Cardiac fibroblast (primary cell): ENCODE measurements at regions not wholly inside any gene's neighbourhood (a gene's known extent, or its start where the extent isn't known, plus 50 kb on each side); places are given as distances from the start of the nearest gene placed in this dataset.
"Not testable (repeated sequence)": the region's sequence is repeated elsewhere in the genome, so short reads cannot be mapped to it uniquely, and the experiment has no call there.

Source experiments
- DNase-seq, 2 donors: peaks; one replicate each; pipeline versions ENCODE4 v3.0.0 to v3.0.0-alpha.2; 2010; ENCODE audit warnings: low read depth in 2 of 2
- H3K4me3 ChIP-seq, 2 donors: replicated peaks in 1 of 2; 1 replicate in 1 of 2; 2 replicates in 1 of 2; pipeline ENCODE4 v1.5.1; 2011; ENCODE audit warnings: low read depth in 2 of 2, low read length in 2 of 2, mild to moderate bottlenecking in 2 of 2, moderate library complexity in 1 of 2
- CTCF ChIP-seq: IDR thresholded peaks from one replicate; pipeline ENCODE4 v1.5.1; 2011; ENCODE audit warnings: low read depth, mild to moderate bottlenecking, low read length, inconsistent platforms

GRCh38 chr7:103244865-103245264, 52.4 kb upstream of the PMPCB start:
- DNase-seq, H3K4me3 ChIP-seq: not testable (repeated sequence)

- TF ChIP-seq CTCF = no peak
- H3K4me3 ChIP-seq = no peak overlapping the region
- peak in 1 of 2 donors; percentile 1 for DNase-seq
Observed at GRCh38 chr7:103240806-103241205, 56.4 kb upstream of the PMPCB start.

GRCh38 chr7:103235824-103236223, 61.4 kb upstream of the PMPCB start:
- not testable (repeated sequence) for H3K4me3 ChIP-seq, DNase-seq

- not testable (repeated sequence) for DNase-seq, H3K4me3 ChIP-seq
Observed at GRCh38 chr7:103234877-103235276, 62.4 kb upstream of the PMPCB start.

GRCh38 chr7:103227787-103228186, 69.4 kb upstream of the PMPCB start:
- not testable (repeated sequence) for H3K4me3 ChIP-seq, DNase-seq

- DNase-seq, H3K4me3 ChIP-seq: not testable (repeated sequence)
Observed at GRCh38 chr7:103225798-103226197, 71.4 kb upstream of the PMPCB start.

GRCh38 chr7:103223065-103223464, 74.2 kb upstream of the NAPEPLD start:
- H3K4me3 ChIP-seq, DNase-seq: not testable (repeated sequence)

GRCh38 chr7:103211049-103211448, 62.1 kb upstream of the NAPEPLD start:
- H3K4me3 ChIP-seq, DNase-seq: not testable (repeated sequence)

- H3K4me3 ChIP-seq = not testable (repeated sequence)
- DNase-seq = peak; percentile 7 to 53
Observed at GRCh38 chr7:103199191-103199590, 50.3 kb upstream of the NAPEPLD start.
